Right atrium auricular region (tissue), 2 donors: ENCODE measurements at regions not wholly inside any gene's neighbourhood (a gene's known extent, or its start where the extent isn't known, plus 50 kb on each side); places are given as distances from the start of the nearest gene placed in this dataset.
"Not testable (repeated sequence)": the region's sequence is repeated elsewhere in the genome, so short reads cannot be mapped to it uniquely, and the experiment has no call there.

Experiments used
- DNase-seq: peaks from one replicate; pipeline ENCODE4 v3.0.0-alpha.2; 2019; ENCODE audit warnings: low spot score
- H3K27ac ChIP-seq, 2 donors: fragments of 200-600 bp; sonication (generic); 1 replicate in 1 of 2; 2 replicates in 1 of 2; pipeline ENCODE4 v1.5.1; 2016 to 2019
- H3K27me3 ChIP-seq, 2 donors: fragments of 200-600 bp; sonication (generic); one replicate each; pipeline versions ENCODE4 v1.5.1 to v1.6.0; 2017 to 2019
- H3K36me3 ChIP-seq: fragments of 200-600 bp; sonication (generic); one replicate; pipeline ENCODE4 v1.5.1; 2016
- H3K4me1 ChIP-seq, 2 donors: fragments of 200-600 bp; sonication (generic); one replicate each; pipeline versions ENCODE4 v1.5.1 to v1.6.0; 2017 to 2019
- H3K4me3 ChIP-seq, 2 donors: fragments of 200-600 bp; sonication (generic); 1 replicate in 1 of 2; 2 replicates in 1 of 2; pipeline ENCODE4 v1.5.1; 2017 to 2019; ENCODE audit warnings: mild to moderate bottlenecking in 1 of 2, moderate library complexity in 1 of 2
- H3K9me3 ChIP-seq, 2 donors: fragments of 200-600 bp; sonication (generic); one replicate each; pipeline ENCODE4 v1.5.1; 2019
- TF ChIP-seq, protein P1 (sequence below), 2 donors: fragments of 200-600 bp; sonication (generic); IDR thresholded peaks; one replicate each; pipeline ENCODE4 v1.5.1; 2019; ENCODE audit warnings: antibody characterized with exemption in 2 of 2

DNA sequence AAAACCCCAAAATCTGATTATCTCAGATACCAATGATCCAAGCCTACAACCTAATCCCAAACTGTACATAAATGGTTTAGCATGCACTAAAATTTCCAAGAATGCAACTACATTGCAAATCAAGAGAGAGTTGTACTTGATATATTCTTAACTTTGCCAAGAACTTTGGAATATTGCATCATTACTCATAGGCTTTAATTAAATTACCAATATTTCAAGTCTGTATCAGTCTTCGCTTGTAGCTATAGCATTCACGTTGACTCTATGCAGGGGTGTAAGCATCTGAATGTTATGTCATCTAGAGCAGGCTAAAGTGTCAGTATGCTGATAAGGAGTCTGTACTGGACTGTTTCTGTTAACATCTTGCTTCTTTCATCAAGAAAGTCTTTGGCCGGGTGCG, 56.3 kb downstream of the FOXI3 start:
- Histone ChIP-seq H3K9me3 (no peaks in the 10 kb centered on the region), H3K27me3 (no peaks in the 10 kb centered on the region), H3K4me1 (no peaks in the 10 kb centered on the region), H3K27ac (no peak overlapping the region), H3K36me3 (no peaks in the 10 kb centered on the region), H3K4me3 (no peak overlapping the region)
- DNase-seq = no peak
- TF ChIP-seq, protein P1, sequence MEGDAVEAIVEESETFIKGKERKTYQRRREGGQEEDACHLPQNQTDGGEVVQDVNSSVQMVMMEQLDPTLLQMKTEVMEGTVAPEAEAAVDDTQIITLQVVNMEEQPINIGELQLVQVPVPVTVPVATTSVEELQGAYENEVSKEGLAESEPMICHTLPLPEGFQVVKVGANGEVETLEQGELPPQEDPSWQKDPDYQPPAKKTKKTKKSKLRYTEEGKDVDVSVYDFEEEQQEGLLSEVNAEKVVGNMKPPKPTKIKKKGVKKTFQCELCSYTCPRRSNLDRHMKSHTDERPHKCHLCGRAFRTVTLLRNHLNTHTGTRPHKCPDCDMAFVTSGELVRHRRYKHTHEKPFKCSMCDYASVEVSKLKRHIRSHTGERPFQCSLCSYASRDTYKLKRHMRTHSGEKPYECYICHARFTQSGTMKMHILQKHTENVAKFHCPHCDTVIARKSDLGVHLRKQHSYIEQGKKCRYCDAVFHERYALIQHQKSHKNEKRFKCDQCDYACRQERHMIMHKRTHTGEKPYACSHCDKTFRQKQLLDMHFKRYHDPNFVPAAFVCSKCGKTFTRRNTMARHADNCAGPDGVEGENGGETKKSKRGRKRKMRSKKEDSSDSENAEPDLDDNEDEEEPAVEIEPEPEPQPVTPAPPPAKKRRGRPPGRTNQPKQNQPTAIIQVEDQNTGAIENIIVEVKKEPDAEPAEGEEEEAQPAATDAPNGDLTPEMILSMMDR (IDR thresholded peaks at IDR 0.05) = no peak

DNA sequence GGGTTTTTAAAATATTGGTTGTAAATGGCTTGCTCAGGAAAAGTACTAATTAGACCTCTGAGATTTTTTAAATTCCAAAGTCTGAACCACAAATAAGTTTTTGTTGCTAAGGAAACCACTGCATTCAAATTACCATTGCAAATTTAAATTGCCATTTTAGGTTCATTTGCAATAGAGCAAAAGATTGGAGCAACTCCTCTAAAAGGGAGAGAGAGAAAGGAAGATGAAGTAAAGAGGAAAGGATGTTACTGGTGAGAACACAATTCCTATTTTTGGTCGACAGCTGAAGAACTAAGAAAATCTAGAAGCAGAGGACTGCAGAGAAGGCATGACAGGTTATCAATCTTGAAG, 74.9 kb downstream of the FOXI3 start:
- Histone ChIP-seq H3K9me3 (no peaks in the 10 kb centered on the region), H3K27me3 (no peaks in the 10 kb centered on the region), H3K36me3 (no peaks in the 10 kb centered on the region), H3K27ac (no peak overlapping the region), H3K4me3 (no peak overlapping the region), H3K4me1 (no peaks in the 10 kb centered on the region)
- DNase-seq = no peak
- TF ChIP-seq, protein P1 (IDR thresholded peaks at IDR 0.05) = no peak

DNA sequence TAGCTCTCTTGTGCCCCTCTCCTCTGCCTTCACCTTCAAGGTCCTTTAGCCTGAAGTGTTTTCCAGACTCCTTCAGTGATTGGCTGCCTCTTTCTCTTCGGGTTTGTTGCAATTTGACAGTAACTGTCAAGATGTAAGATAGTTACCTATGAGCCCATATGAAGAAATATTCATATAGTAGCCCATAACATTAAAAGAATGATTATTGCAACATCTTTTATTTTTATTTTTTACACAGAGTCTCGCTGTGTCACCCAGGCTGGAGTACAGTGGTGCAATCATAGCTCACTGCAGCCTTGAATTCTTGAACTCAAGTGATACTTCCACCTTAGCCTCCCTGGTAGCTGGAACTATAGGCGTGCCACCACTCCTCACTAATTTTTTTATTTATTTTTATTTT, 80.5 kb downstream of the FOXI3 start:
- no peaks in the 10 kb centered on the region for H3K9me3 ChIP-seq
- H3K4me1 ChIP-seq = no peaks in the 10 kb centered on the region
- TF ChIP-seq, protein P1 (IDR thresholded peaks at IDR 0.05) = no peak
- H3K36me3 ChIP-seq = no peaks in the 10 kb centered on the region
- no peak overlapping the region for H3K4me3 ChIP-seq
- H3K27me3 ChIP-seq = no peaks in the 10 kb centered on the region
- no peak overlapping the region for H3K27ac ChIP-seq
- no peak for DNase-seq

DNA sequence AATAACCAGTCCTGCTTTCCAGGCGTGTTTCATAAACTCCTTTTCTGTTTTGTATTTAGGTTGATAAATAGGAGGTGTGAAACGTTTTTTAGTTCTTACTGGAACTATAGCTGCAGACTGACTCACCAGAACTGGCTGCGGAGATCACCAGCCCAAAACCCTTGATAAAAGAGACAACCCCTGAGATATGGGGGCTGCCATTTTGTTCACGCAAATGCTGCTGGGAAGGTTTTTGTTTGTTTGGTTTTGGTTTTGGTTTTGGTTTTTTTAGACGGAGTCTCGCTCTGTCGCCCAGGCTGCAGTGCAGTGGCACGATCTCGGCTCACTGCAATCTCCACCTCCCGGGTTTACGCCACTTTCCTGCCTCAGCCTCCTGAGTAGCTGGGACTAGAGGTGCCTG, 87.1 kb downstream of the FOXI3 start:
- H3K27me3 ChIP-seq, H3K27ac ChIP-seq, H3K4me1 ChIP-seq, H3K4me3 ChIP-seq, H3K9me3 ChIP-seq, DNase-seq, H3K36me3 ChIP-seq: not testable (repeated sequence)

DNA sequence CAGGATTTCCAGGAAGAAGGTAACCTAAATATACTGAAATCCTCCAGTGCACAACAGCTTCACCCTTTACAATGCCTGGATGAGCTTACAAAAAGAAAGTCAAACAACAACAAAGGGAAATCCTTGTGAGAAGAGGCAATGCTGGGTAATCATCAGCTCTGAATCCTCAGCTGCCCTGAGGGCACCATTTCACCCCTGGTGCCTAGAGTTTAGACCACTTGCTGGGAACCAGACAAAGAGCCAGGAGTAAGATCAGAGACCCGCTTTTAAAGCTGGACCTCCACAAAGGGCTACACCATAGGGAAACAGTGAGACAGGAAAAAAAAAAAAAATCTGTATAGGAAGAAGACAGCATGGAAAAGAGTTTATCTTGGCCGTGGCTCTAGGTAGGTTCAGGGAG, 97.0 kb downstream of the FOXI3 start:
- TF ChIP-seq, protein P1 (IDR thresholded peaks at IDR 0.05) = no peak

DNA sequence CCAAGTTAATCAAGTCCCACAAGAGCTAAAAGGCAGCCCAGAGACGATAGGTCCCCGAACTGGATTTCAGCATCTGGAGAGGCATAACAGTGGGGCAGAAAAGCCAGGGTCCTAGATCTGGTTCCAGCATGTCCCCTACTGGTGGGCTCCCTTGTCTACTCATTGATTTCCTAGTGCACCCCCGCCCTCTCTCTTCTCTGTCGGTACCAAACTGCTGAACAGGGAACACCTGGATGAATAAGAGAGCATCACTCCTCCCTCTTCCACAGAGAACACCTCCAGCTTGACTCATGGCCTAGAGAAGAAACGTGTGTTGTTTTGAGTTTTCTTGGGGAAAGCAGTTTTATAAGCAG, 101.3 kb downstream of the FOXI3 start:
- Histone ChIP-seq H3K27ac (no peak overlapping the region), H3K27me3 (peaks cover 0 to 7% of the 10 kb centered on the region in 2 donors), H3K9me3 (no peaks in the 10 kb centered on the region), H3K4me3 (no peak overlapping the region), H3K36me3 (no peaks in the 10 kb centered on the region), H3K4me1 (peaks cover 0 to 9% of the 10 kb centered on the region in 2 donors)
- TF ChIP-seq, protein P1 (IDR thresholded peaks at IDR 0.05) = no peak
- DNase-seq = no peak

More for the DNA sequence above, 97.0 kb downstream of the FOXI3 start:
- H3K36me3 ChIP-seq = no peaks in the 10 kb centered on the region
- H3K27ac ChIP-seq = no peak overlapping the region
- peaks cover 0 to 5% of the 10 kb centered on the region in 2 donors for H3K4me1 ChIP-seq
- no peaks in the 10 kb centered on the region for H3K9me3 ChIP-seq
- no peak for DNase-seq
- no peak overlapping the region for H3K4me3 ChIP-seq
- H3K27me3 ChIP-seq = peaks cover 0 to 3% of the 10 kb centered on the region in 2 donors
